Ovary (tissue), 3 donors: ENCODE measurements at regions not wholly inside any gene's neighbourhood (a gene's known extent, or its start where the extent isn't known, plus 50 kb on each side); places are given as distances from the start of the nearest gene placed in this dataset.

ENCODE experiments used
- CTCF ChIP-seq, 3 donors: fragments of 450-650 bp in 2 of 3; fragments of 200-600 bp in 1 of 3; IDR thresholded peaks; one replicate each; pipeline versions ENCODE4 v1.5.1 to v1.8.0; 2016 to 2022; ENCODE audit warnings: antibody characterized with exemption in 3 of 3, mild to moderate bottlenecking in 1 of 3
- EP300 ChIP-seq: sonication (generic); formaldehyde crosslinking; IDR thresholded peaks from one replicate; pipeline ENCODE4 v1.6.1; 2017; ENCODE audit warnings: antibody characterized with exemption
- donor health status: DM: no; HTN: no; CAD: no.

- TF ChIP-seq CTCF (IDR thresholded peaks at IDR 0.05) (no peak), EP300 (no peak)
Observed at GRCh38 chr15:95996494-95996893, 334.0 kb upstream of the NR2F2 start.
